ENCODE measurements at regions not wholly inside any gene's neighbourhood (a gene's known extent, or its start where the extent isn't known, plus 50 kb on each side); places are given as distances from the start of the nearest gene placed in this dataset.

DNA sequence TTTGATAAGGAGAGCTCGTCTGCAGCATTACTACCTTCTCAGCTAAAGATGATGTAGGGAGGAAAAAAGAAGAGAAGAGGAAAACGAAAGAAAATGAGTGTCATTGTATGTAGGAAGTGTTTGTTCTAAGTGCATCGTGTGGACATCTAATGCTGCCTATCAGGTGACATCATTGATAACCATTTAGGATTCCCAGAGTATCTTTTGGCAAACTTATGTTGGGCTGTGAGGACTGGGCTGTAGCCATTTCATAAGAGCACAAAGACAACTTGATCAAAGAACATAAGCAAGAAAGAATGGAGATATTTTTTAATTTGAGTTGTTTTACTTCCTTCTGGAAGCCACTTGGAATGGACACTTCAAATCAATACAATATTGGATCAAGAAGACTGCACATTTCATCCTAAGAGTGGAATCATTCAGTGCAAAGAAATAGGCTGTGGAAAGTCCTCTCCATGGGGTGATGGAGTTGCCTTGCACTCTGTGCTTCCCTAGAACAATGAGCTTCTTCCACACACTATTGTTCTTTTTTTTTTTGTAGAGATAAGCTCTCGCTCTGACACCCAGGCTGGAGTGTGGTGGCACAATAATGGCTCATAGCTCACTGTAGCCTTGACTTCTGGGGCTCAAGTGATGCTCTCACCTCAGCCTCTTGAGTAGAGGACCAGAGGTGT is 52.4 kb upstream of the UBL3 start:
- no peak for DNase-seq (ENCODE audit: low read depth in 2 of 2)
- H2AFZ ChIP-seq (ENCODE audit: low read length) = no peak overlapping the region
- H3K27ac ChIP-seq (ENCODE audit: insufficient read depth, low read length) = no peak overlapping the region
- no peak overlapping the region for H3K9ac ChIP-seq (ENCODE audit: insufficient read depth, low read length)
- TF ChIP-seq EZH2 (IDR thresholded peaks at IDR 0.05; ENCODE audit: low read length, missing control alignments) = no peak
- TF ChIP-seq, protein P1, sequence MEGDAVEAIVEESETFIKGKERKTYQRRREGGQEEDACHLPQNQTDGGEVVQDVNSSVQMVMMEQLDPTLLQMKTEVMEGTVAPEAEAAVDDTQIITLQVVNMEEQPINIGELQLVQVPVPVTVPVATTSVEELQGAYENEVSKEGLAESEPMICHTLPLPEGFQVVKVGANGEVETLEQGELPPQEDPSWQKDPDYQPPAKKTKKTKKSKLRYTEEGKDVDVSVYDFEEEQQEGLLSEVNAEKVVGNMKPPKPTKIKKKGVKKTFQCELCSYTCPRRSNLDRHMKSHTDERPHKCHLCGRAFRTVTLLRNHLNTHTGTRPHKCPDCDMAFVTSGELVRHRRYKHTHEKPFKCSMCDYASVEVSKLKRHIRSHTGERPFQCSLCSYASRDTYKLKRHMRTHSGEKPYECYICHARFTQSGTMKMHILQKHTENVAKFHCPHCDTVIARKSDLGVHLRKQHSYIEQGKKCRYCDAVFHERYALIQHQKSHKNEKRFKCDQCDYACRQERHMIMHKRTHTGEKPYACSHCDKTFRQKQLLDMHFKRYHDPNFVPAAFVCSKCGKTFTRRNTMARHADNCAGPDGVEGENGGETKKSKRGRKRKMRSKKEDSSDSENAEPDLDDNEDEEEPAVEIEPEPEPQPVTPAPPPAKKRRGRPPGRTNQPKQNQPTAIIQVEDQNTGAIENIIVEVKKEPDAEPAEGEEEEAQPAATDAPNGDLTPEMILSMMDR (conservative IDR thresholded peaks at IDR 0.05 in 1 of 2, IDR thresholded peaks at IDR 0.05 in 1 of 2; ENCODE audit: low read depth in 1 of 2, low read length in 2 of 2) = no peak
- H3K79me2 ChIP-seq (ENCODE audit: control insufficient read depth, insufficient read depth, low read length) = no peaks in the 10 kb centered on the region
- H3K4me3 ChIP-seq (replicated peaks in 1 of 4; ENCODE audit: control extremely low read depth in 1 of 4, insufficient read depth in 1 of 4, low read depth in 3 of 4, low read length in 4 of 4) = peak overlapping the region in 1 of 4 experiments; percentile 29
- H3K4me1 ChIP-seq (ENCODE audit: control insufficient read depth, extremely low read depth, insufficient read depth, low read length) = peaks cover 3% of the 10 kb centered on the region
- no peaks in the 10 kb centered on the region for H4K20me1 ChIP-seq (ENCODE audit: control insufficient read depth, extremely low read depth, insufficient read depth, low read length)
- H3K4me2 ChIP-seq (ENCODE audit: extremely low read depth, insufficient read depth, low read length) = peak overlapping the region; percentile 55
- no peaks in the 10 kb centered on the region for H3K27me3 ChIP-seq (ENCODE audit: control insufficient read depth, insufficient read depth, low read length)
- no peaks in the 10 kb centered on the region for H3K9me3 ChIP-seq (ENCODE audit: control insufficient read depth, insufficient read depth, low read depth, low read length)
- no peaks in the 10 kb centered on the region for H3K36me3 ChIP-seq (ENCODE audit: control insufficient read depth, insufficient read depth, low read length)

DNA sequence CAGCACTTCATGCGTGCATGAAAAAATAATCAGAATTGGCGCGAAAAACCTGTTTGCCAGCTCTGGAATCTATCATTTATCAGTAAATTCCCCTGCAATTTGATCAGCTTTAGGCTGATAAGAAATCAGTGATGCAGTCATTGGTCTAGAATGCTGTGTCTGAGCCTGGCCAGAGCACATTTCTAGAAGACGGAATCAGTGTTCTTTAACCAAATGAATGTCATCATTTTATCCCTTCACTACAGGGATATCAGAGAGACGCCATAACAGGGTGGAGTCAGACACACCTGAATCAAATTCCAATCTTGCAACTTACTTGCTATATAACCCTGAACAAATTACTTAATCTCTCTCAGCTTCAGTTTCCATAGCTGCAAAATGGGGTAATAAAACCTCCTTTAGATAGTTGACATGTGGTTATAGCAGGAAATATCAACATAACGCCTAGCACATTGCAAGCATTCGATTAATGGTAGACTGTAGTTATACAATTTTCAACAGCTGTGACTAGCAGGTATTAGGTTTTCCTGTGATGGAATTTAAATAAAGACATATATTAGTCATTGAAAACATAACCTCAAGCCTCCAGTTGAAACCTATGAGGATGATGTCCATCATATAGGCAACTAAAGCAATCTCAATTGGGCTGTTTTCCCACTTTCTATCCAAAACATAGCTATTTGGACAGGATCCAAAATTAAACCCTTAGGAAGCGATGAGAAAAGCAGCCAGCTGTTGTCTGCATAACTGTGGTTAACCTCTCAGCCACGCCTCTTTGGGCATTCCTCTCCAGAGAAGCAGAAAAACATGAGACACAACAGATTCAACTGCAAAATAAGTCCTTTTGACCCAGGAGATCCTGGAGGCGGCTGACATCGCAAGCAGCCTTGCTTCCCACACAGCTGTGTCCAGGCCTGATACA is 51.6 kb upstream of the UBL3 start:
- H3K4me1 ChIP-seq (ENCODE audit: control insufficient read depth, extremely low read depth, insufficient read depth, low read length) = peaks cover 3% of the 10 kb centered on the region
- TF ChIP-seq, protein P1 (conservative IDR thresholded peaks at IDR 0.05 in 1 of 2, IDR thresholded peaks at IDR 0.05 in 1 of 2; ENCODE audit: low read depth in 1 of 2, low read length in 2 of 2) = no peak
- TF ChIP-seq EZH2 (IDR thresholded peaks at IDR 0.05; ENCODE audit: low read length, missing control alignments) = no peak
- H3K4me3 ChIP-seq (replicated peaks in 1 of 4; ENCODE audit: control extremely low read depth in 1 of 4, insufficient read depth in 1 of 4, low read depth in 3 of 4, low read length in 4 of 4) = peak overlapping the region in 1 of 4 experiments; percentile 29
- no peak overlapping the region for H2AFZ ChIP-seq (ENCODE audit: low read length)
- no peaks in the 10 kb centered on the region for H4K20me1 ChIP-seq (ENCODE audit: control insufficient read depth, extremely low read depth, insufficient read depth, low read length)
- H3K36me3 ChIP-seq (ENCODE audit: control insufficient read depth, insufficient read depth, low read length) = no peaks in the 10 kb centered on the region
- H3K4me2 ChIP-seq (ENCODE audit: extremely low read depth, insufficient read depth, low read length) = peak overlapping the region; percentile 55
- no peak overlapping the region for H3K9ac ChIP-seq (ENCODE audit: insufficient read depth, low read length)
- no peaks in the 10 kb centered on the region for H3K9me3 ChIP-seq (ENCODE audit: control insufficient read depth, insufficient read depth, low read depth, low read length)
- H3K27me3 ChIP-seq (ENCODE audit: control insufficient read depth, insufficient read depth, low read length) = no peaks in the 10 kb centered on the region
- no peak overlapping the region for H3K27ac ChIP-seq (ENCODE audit: insufficient read depth, low read length)
- no peaks in the 10 kb centered on the region for H3K79me2 ChIP-seq (ENCODE audit: control insufficient read depth, insufficient read depth, low read length)
- peak; percentile 96 to 98 for DNase-seq (ENCODE audit: low read depth in 2 of 2)

Measured in fibroblast of lung (primary cell).